ENCODE measurements at regions not wholly inside any gene's neighbourhood (a gene's known extent, or its start where the extent isn't known, plus 50 kb on each side); places are given as distances from the start of the nearest gene placed in this dataset.
A peak's percentile ranks its signal among the peaks of the same experiment; 100 is the strongest.
"Not testable (repeated sequence)": the region's sequence is repeated elsewhere in the genome, so short reads cannot be mapped to it uniquely, and the experiment has no call there.

- in situ Hi-C loops (cut with HindIII; ENCODE audit: low pct_unique_long_range_greater_than_20kb, low sequenced_read_pairs): no loop called here
- DNase-seq (ENCODE audit: low read depth, low spot score): no peak
Observed at GRCh38 chr5:68080282-68081050, 135.1 kb upstream of the PIK3R1 start.

DNA sequence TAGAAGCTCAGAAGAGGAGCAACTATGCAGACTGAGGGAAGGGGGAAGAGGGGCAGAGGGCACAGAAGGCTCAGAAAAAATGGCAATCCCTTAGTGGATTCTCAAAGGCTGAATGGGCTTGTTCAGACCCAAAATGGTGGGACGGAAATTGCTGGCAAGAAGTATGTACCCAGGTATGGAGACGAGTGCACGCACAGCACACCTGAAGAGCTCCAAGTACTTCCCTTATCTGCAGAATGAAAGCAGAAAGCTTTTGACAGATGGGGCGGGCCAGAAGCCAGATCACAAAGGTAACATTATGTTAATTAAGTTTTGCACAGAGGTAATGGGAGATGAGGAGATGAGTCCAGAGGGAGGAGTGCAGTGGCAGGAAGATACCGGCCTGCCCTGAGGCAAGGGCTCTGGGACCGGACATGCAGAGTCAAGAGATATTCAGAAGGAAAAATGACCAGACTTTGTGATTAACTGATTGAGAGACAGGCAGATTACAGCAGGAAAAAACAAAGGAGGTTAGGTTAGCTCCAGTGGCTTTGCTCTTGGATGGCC is 138.1 kb upstream of the PIK3R1 start:
- in situ Hi-C loops (cut with HindIII; ENCODE audit: low pct_unique_long_range_greater_than_20kb, low sequenced_read_pairs): no loop called here
- DNase-seq (ENCODE audit: low read depth, low spot score): no peak

DNA sequence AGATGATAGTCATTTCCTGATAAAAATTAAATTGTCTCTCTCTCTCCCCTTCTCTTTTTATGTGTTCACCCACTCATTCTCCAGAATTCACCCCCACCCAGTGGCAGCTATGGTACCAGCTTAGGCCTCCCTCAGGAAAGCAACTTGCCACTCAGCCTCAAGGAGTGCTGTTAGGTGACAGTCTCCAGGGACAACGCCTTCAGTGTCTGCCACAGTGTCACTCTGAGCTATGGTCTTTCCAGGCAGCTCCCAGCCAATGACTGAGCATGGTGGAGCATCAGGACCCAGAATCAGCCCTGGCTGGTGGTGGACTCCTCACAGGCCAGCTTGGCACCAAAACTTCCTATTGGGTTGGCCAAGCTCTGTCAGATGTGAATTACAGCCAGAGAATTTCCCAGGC is 140.9 kb upstream of the PIK3R1 start:
- in situ Hi-C loops (cut with HindIII; ENCODE audit: low pct_unique_long_range_greater_than_20kb, low sequenced_read_pairs): no loop called here

GRCh38 chr5:68074048-68074632 is 141.4 kb upstream of the PIK3R1 start:
- in situ Hi-C loops (cut with HindIII; ENCODE audit: low pct_unique_long_range_greater_than_20kb, low sequenced_read_pairs): no loop called here
- no peak for DNase-seq (ENCODE audit: low read depth, low spot score)

More for the DNA sequence above, 140.9 kb upstream of the PIK3R1 start:
- no peak for DNase-seq (ENCODE audit: low read depth, low spot score)

GRCh38 chr5:68071736-68072135 is 143.8 kb upstream of the PIK3R1 start:
- in situ Hi-C loops (cut with HindIII; ENCODE audit: low pct_unique_long_range_greater_than_20kb, low sequenced_read_pairs): no loop called here
- DNase-seq (ENCODE audit: low read depth, low spot score): peak; percentile 9

DNA sequence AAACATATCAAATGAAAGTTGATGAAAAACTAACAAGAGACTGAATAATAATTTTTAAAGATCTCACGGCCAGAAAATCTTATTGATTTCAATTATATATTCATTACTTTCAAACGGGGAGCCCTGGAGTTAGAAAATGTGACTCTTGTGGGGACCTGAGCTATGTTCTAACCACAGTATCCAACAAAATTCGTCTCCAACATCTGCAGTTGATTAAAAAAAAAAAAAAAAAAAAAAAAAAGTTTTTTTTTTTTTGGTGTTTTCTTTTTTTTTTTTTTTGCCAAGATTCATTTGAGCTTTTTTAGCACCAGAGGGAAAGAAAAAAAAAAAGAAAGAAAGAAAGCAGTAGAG is 144.3 kb upstream of the PIK3R1 start:
- no peak for DNase-seq (ENCODE audit: low read depth, low spot score)
- in situ Hi-C loops (cut with HindIII; ENCODE audit: low pct_unique_long_range_greater_than_20kb, low sequenced_read_pairs): no loop called here

DNA sequence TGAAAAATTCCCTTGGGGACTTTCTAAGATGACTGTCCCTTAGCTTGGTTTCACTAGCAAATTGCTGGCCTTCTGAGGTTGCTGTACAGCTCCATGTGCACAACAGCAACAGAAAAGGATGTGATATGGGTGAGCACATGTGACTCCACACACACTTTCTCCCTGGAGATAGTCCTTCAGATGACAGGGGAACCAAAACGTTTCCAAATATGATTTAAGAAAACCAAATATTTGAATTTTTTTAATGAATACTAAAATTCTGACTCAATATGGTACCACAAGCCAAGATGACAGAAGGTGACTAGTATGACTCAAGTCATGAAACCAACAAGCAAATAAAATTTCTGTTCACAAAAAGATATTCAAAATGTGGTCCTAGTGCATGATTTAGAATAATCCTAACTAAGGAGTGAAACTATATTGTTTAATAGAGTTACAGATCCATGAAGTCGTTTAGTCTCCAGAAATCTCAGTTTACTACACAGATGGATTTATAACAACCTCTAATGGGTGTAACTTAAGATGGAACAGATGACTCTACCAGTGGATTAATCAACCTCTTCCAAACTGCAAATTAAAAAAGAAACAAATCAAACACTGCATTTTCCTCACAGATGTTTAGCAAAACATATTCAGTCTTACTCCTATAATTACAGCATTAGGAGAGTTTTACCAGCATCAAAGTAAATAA is 144.8 kb upstream of the PIK3R1 start:
- in situ Hi-C loops (cut with HindIII; ENCODE audit: low pct_unique_long_range_greater_than_20kb, low sequenced_read_pairs): no loop called here
- no peak for DNase-seq (ENCODE audit: low read depth, low spot score)

- no peak for DNase-seq (ENCODE audit: low read depth, low spot score)
Observed at GRCh38 chr5:68067976-68068603, 147.5 kb upstream of the PIK3R1 start.

GRCh38 chr5:68067291-68067690 is 148.3 kb upstream of the PIK3R1 start:
- in situ Hi-C loops (cut with HindIII; ENCODE audit: low pct_unique_long_range_greater_than_20kb, low sequenced_read_pairs): no loop called here
- DNase-seq (ENCODE audit: low read depth, low spot score): no peak

More at GRCh38 chr5:68067976-68068603, 147.5 kb upstream of the PIK3R1 start:
- in situ Hi-C loops (cut with HindIII; ENCODE audit: low pct_unique_long_range_greater_than_20kb, low sequenced_read_pairs): no loop called here

DNA sequence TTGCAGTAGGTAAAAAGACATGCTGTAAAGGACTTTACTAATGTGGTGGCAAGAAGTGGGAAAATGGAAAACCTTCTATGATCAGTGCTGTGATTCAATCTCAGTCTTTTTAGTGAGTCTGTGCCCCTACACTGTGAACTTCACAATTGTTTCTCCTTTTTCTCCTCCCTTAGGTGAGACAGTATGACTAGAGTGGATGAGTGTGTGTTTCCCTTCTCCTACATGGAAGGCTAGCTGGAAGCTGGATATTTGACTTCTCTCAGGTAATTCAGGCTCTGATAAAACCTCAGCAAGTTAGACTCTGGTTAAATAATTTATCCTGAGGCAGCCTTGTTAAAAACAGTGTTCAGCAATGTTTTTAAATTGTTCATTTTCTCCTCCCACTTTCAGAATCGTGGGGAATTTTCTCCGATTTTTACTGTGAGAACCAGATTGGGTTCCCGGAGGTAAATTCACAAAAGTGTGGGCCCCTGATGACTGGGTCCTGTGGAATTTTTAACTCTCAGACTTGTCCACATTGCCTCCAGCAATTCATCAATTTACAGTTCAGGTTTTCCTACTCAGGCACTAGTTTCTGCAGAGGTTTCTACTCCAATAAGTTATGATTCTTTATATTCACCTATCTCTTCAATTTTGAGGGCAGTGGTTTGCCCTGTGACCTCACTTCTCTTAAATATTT is 149.1 kb upstream of the PIK3R1 start:
- in situ Hi-C loops (cut with HindIII; ENCODE audit: low pct_unique_long_range_greater_than_20kb, low sequenced_read_pairs): no loop called here
- no peak for DNase-seq (ENCODE audit: low read depth, low spot score)

DNA sequence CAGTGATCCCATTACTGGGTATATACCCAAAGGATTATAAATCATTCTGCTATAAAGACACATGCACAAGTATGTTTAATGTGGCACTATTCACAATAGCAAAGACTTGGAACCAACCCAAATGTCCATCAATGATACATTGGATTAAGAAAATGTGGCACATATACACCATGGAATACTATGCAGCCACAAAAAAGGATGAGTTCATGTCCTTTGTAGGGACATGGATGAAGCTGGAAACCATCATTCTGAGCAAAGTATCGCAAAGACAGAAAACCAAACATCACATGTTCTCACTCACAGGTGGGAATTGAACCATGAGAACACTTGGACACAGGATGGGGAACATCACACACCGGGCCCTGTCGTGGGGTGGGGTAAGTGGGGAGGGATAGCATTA is 150.2 kb upstream of the PIK3R1 start:
- DNase-seq (ENCODE audit: low read depth, low spot score); in situ Hi-C loops (cut with HindIII; ENCODE audit: low pct_unique_long_range_greater_than_20kb, low sequenced_read_pairs): not testable (repeated sequence)

- in situ Hi-C loops (cut with HindIII; ENCODE audit: low pct_unique_long_range_greater_than_20kb, low sequenced_read_pairs): no loop called here
- DNase-seq (ENCODE audit: low read depth, low spot score): no peak
Observed at GRCh38 chr5:68060382-68060781, 155.2 kb upstream of the PIK3R1 start.

GRCh38 chr5:68057191-68057590 is 158.4 kb upstream of the PIK3R1 start:
- in situ Hi-C loops (cut with HindIII; ENCODE audit: low pct_unique_long_range_greater_than_20kb, low sequenced_read_pairs): no loop called here
- no peak for DNase-seq (ENCODE audit: low read depth, low spot score)

DNA sequence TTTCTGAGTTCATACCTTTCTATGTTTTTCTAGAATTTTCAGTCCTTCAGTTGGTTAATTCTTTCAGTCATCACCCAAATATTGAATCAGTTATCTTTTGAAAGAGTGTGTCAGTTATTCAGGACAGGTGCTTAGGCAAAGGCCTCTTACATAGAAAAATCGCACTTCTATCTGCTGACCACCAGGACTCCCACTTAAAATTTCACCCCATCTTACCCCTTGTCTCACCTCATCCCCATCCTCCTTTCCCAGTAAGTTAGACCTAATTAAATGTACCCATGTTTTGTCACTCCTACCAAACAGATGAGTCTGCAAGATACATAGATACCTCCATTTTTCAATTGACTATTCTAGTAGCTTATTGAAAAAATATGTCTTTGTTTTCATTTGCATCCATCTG is 159.9 kb upstream of the PIK3R1 start:
- DNase-seq (ENCODE audit: low read depth, low spot score): no peak
- in situ Hi-C loops (cut with HindIII; ENCODE audit: low pct_unique_long_range_greater_than_20kb, low sequenced_read_pairs): no loop called here

DNA sequence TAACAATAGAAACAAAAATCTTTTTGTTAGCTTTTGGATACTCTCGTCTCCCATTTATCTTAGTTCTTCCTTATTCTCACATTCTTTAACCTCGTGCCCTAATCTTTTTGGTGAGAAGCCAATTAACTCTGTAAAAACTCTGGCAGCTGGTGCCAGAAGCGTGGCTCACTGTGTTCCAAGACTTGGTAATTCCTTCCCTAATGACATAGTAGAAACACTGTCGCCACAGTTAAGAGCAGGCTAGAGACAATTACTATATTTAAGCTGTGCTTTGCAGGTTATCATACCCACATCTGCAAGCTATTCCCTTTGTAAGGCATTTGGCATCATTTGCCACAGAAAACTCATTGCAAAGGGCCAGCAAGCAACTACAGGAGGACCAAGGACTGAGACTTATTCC is 160.9 kb upstream of the PIK3R1 start:
- in situ Hi-C loops (cut with HindIII; ENCODE audit: low pct_unique_long_range_greater_than_20kb, low sequenced_read_pairs): no loop called here
- DNase-seq (ENCODE audit: low read depth, low spot score): no peak

GRCh38 chr5:68053202-68053601 is 162.4 kb upstream of the PIK3R1 start:
- no peak for DNase-seq (ENCODE audit: low read depth, low spot score)
- in situ Hi-C loops (cut with HindIII; ENCODE audit: low pct_unique_long_range_greater_than_20kb, low sequenced_read_pairs): no loop called here

DNA sequence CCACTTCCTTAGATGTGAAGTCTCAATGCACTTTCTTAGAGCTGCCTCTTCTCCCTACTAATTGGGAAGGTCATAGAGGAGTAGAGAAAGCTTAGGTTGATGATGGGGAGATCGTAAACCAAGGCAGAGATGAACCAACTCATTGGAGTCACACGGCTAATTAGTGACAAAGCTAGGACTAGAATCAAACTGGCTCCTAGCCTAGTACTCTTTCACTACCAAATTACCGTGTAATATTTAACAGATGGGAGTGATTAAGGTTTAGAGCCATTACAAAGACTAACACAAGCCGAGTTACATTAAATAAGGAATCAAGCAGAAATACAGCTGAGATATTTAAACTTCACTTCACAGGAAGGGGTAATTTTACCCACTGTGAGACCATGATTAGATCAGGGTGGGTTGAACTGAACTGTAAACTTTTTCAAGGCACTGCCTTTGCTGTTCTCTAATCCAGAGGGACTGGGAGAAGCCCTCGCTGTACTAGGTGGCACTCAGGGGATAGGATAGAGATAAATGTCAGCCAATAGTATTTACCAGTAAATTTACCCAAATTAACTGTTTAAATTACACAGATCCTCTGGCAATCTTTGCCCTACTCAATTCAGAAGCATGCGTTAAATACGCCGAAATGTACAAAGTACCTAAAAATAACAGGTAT is 166.4 kb upstream of the PIK3R1 start:
- in situ Hi-C loops (cut with HindIII; ENCODE audit: low pct_unique_long_range_greater_than_20kb, low sequenced_read_pairs): no loop called here
- DNase-seq (ENCODE audit: low read depth, low spot score): no peak

All from SK-MEL-5 (cell line).